GM19025 (cell line): ENCODE measurements at regions not wholly inside any gene's neighbourhood (a gene's known extent, or its start where the extent isn't known, plus 50 kb on each side); places are given as distances from the start of the nearest gene placed in this dataset.
"Not testable (repeated sequence)": the region's sequence is repeated elsewhere in the genome, so short reads cannot be mapped to it uniquely, and the experiment has no call there.

Source experiments
- ATAC-seq: cut with Tn5 transposase; IDR thresholded peaks from one replicate; pipeline ENCODE4 v1.9.1; 2021; ENCODE audit warnings: mild to moderate bottlenecking, low read depth, moderate library complexity; ENCODE audit not compliant: unreplicated experiment

DNA sequence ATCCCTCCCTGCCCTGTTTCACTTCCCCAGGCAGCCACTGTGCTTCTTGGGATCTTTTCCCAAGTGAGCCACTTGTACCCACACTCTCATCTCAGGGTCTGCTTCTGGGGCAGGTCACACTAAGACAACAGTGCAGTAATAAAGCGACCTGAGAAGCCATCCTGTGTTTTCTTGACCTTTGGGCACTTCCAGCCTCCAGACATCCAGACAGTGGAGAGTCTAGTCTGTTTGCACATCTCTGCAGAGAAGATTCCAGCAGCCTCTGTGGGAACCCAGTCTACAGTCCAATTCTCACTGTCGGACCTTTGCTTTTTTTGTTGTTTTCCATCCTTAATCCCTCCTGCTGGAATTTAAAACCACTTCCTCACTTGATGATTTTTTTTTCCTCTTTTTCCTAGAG, 50.3 kb upstream of the ATP6AP2 start:
- ATAC-seq: no peak

DNA sequence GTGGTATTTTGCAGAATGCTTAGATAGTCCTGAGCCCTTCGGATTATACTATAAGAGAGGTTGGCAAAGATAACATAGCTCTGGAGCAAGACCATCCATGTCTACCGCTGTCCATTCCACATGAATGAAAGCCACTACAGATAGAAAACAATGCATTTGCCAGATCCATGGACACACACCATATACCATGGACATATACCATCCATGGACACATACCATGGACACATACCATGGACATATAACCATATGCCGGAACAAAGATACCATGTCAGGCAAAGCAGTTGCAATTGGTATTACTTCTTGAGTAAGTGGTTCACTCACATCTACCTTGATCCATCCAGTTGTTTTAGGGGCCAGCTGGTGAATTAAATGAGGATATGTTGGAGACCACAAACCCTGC, 53.2 kb upstream of the ATP6AP2 start:
- no peak for ATAC-seq

DNA sequence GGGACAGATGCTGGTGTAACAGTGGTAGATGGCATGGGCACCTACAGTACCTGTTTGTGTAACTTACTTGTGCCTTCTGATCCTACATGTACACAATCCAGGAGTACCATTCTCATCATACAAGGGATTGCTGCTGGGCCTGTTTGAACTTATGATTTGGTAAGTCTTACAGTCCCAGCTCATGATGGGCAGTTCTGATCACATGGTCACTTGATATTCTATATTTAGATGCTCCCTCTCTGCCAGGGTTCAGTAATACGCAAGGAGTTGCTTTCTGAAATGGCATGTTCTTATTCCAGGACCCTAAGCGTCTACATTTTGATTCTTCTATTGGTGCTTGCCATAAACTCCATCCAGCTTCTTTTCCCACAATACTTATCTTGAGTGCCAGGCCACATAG, 54.4 kb upstream of the ATP6AP2 start:
- no peak for ATAC-seq

DNA sequence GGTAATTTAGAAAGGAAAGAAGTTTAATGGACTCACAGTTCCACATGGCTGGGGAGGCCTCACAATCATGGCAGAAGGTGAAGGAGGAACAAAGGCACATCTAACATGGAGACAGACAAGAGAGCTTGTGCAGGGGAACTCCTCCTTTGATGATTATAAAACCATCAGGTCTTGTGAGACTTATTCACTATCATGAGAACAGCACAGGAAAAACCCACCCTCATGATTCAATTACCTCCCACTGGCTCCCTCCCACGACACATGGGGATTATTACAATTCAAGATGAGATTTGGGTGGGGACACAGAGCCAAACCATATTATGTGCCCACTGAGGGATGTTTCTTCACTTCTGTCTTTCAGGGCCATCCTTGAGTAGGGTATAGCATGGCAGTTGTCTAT, 54.9 kb upstream of the ATP6AP2 start:
- ATAC-seq: not testable (repeated sequence)

DNA sequence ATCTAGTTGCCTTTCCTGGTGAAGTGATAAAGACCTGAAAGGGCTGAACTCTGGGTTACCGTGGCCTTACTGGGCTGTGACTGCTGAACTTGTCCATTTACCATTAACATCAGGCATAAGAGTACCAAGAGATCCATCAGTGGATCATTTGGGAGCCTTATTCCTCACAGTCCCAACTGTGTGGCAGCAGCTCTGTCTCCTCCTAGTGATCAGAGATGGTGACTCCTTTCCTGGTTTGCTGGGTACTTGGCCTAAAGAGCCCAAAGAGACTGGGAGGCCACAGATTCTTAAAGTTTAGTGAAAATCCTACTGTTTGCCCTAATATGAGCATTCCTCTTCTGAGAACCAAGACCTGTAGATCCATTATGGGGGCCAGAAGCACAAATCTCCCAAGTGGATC, 56.3 kb upstream of the ATP6AP2 start:
- no peak for ATAC-seq

DNA sequence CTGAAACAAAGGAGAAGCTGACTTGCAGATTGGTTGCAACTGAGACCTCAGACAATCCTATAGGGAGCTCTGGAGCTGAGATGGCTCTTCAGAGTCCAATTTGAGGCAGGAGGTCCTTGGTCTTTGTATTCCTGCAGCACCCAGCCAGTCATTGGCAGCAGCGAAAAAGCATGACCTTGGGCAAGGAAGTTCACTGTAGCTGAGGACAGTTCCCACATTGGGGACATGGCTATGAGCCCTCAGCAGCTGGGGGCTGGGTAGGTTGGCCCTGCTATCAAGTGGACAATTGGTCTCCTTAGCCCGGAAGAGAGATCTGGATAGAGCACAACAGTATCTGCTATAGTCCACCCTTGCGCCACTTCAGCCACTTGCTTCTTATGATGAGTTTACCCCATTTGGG, 56.9 kb upstream of the ATP6AP2 start:
- ATAC-seq: no peak

DNA sequence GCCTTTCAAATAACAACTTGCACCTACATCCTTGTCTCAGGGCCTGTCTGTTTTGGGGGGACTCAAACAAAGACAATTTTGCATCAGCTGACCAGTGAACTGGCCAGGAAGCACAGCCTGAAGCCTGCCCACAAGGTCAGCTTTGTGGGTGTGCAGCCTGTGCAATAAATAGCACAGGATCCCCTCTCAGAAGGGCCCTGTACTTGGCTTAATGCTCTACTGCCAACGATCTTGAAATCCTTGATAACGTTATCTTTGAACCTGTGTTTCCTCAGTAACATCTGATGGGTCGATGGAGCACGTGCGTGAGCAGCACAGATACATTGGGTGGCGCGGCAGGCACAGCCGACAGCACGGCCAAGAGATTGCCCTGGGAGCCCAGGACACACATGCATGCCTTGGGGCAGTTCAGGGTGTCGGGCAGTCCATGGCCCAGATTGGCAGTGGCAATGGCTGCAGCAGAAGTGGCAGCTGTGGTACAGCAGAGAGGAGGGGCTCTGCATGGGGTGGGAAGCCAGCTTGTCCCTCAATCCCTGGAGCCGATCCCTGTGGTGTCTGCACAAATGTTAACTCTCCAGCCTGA, 58.8 kb upstream of the ATP6AP2 start:
- no peak for ATAC-seq

DNA sequence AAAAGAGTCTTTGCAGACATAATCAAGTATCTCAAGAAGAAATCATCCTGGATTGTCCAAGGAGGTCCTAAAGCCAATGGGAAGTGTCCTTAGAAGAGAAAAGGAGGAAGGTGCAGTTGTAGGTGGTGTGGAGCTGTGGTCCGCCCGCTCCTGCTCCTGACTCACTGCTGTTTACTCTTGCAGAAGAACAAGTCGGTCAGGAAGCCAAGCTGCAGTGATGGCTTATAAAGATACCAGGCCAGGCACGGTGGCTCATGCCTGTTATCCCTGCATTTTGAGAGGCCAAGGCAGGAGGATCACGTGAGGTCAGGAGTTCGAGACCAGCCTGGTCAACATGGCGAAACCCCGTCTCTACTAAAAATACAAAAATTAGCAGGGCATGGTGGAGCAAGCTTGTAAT, 66.4 kb upstream of the ATP6AP2 start:
- ATAC-seq: no peak

DNA sequence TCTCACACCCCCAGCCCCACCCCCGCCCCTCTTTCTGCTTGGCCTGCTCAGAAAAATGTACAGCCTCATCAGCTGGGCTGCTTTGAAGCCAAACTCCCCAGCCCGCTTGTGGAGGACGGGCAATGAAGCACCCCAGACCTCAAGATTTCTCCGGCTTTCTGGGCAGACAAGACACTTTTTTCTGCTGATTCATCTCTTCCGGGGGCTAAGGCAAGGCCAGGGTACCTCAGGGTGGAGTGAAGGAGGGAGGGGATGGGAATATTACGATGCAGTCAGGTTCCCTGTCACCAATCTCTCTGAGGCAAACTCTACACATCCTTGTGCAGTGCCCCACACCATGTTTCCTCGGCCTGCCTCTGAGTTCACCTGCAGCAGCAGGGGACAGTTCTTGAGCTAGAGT, 66.9 kb upstream of the ATP6AP2 start:
- no peak for ATAC-seq

DNA sequence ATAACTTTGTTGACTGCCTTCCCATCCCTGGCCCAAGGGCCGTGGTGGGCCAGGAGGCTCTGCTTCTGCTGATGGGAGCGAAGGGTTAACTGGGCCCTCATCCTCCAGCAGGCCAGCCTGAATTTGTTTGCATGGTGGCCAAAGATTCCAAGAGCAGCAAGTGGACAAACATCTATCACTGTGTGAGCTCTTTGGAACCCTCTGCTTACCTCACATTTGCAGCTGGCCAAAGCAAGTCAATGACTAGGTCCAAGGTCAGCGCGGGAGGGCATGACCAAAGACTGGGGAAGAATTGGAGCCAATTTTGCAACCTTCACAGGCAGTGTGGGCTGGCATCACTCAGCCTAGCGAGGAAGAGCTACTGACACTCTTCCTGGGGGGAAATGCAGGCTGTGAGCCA, 67.8 kb upstream of the ATP6AP2 start:
- no peak for ATAC-seq

DNA sequence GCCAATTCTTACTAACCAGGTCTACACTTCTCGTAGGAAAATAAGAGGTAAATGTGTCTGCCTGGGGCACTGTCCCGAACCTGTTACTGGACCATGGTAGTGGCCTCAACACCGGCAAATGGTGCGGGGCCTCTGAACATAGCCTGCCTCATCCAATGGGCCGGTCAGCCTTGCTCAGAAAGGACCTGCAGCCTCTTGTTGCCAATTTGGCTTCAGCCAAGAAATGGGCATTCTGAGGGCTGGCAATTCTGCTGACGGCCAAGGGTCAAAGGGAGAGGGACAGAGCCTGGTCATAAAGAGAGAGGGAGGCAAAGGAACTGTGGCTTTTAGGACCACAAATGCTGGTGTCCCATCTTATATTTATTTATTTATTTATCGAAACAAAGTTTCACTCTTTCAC, 69.5 kb upstream of the ATP6AP2 start:
- ATAC-seq: no peak

DNA sequence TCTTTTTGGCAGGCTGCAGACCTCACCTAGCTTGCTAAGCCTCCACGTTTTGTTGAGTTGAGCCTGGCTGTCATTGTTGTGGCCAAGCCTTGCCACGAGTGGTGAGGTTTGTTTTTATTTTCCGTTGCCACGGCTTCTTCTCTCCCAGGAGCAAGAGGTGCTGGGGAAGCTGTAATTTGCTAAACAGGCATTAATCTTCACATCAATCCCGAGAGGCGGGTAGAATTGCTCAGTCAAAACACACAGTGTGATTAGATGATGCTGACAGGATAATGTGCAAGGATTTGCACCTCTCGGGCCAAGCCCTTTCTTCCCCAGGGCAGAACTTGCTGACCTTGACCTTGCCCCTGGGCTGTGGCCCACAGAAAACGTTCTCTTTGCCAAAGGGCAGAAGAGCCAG, 72.2 kb upstream of the ATP6AP2 start:
- ATAC-seq: no peak

DNA sequence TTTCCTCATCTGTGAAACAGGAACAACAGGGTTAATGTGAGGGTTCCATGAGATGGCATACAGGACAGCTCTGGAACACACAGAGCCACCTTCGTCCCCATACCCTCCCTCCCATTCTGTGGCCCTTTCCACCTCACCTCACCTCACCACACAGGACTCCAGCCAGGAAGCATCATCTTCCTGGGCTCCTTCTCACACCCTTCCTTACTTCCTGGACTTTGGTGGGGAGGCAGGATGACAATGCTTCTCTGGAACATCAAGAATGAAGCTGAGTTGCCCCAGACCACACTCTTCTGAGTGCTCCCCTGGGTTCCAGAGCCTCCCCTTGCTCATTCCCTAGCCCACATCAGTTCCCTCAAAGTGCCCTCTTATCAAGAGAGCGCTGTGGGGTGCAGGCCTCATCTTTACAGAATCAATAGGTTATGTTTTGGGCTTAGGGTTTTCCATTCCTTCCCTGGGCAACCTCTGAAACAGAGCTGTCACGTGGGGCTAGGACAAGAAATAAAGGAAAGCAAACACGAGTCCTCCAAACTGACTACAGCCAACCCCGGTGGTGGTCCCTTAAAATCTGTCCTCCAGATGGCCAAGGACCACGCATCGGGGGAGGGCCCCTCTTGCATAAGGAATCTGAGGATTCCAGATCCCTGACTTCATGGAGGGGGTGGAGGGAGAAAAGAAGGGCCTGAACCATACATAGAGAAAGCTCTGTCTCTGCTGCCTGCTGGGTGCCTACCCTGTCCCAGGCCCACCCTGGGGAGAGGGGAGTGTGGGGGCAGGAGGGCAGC, 74.4 kb upstream of the ATP6AP2 start:
- no peak for ATAC-seq

DNA sequence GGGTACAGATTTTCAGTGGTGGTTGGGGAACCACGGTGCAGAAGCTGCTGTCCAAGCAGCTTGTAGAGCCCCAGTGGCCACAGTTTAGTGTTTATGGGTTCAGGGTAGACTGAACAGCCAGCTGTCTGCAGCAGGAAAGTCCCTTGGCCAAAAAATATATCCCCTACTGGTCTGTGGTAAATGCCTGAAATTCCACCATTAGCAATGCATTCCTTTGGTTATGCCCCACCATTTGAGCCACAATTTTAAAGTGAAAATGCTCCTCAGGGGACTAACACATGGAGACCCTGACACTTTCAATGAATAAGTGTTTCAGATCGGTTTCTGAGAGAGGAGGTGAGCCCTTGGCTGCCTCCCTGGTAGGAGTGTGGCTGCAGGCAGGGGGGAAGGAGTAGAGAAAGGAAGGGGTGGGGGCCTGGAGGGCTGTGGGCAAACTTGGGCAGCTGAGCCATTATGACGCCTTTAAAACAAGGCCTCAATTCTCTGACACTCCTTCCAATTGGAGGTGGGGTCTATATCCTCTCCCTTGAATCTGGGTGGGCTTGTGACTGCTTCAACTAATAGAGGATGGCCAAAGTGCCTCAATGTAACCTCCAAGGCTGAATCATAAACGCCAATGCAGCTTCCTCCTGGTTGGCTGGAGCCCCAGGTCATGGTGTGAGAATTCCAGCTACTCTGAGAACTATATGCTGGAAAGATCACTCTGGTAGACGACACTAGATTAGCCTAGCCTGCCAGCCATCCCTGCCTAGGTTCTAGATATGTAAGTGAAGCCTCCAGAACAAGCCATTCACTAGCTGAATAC, 75.8 kb upstream of the ATP6AP2 start:
- no peak for ATAC-seq

DNA sequence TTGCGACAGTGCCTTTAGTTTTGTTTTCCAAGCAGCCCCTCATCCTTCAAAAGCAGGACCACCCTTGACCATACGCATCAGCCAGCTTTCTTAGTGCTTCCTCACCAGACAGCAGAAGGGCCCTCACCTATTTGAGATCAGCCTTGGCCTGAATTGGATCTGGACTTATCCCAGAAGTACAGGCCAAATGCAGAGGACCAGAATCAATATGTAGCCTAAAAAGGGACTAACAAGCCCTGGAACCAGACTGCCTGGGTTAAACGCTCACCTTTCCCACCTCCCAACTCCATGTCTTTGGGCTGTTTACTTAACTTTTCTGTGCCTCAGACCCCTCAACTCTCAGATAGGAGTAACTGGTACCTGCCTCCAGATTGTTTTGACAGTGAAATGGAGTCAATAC, 77.7 kb upstream of the ATP6AP2 start:
- no peak for ATAC-seq

DNA sequence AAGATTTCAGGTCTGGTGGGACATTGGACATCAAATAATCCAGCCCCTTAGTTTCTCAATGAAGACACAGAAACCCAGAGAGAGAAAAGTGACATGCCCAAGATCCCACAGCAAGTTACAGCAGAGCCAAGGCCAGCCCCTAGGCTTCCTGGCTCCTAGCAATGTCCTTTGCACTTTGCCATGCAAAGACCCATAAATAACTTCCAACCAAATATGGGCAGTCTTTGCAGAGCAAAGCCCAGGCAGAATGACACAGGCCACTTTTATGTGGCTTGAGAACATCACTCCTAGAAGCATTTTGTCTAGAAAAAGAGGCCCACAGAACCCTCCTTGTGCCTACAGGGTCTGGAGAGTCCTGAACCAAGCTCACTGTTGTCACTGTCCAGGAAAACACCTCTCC, 78.1 kb upstream of the ATP6AP2 start:
- no peak for ATAC-seq

DNA sequence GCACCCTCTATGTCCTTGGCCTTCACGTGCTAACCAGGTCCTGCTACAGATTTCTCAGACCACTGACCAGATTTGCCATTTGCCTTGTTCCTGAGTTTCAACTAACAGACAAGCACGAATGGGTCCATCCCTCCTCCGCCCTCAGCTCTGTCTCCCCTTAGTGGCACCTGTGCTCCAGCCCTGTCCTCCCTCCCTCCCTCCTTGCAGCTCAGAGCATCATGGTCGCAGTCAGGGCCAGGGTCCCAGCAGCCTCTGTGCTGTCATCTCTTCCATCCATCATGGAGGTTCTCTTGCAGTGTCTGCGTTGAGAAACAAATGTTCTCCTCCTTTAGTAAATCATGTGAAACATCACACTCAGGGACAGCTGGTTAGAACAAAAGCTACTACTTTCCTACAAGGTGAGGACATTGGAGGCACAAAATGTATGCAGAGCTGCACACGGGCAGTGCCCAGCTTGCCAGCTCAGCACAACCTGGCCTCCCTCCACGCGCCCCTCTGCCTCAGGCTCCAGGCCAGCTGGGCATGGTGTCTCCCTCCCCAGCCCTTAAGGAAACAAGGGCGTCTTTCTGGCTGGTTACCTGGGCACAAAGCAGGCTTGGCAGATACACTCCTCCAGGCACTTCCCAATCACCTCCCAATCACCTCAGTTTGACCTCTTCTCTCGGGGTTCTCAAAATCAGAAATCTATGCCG, 79.5 kb upstream of the ATP6AP2 start:
- no peak for ATAC-seq

DNA sequence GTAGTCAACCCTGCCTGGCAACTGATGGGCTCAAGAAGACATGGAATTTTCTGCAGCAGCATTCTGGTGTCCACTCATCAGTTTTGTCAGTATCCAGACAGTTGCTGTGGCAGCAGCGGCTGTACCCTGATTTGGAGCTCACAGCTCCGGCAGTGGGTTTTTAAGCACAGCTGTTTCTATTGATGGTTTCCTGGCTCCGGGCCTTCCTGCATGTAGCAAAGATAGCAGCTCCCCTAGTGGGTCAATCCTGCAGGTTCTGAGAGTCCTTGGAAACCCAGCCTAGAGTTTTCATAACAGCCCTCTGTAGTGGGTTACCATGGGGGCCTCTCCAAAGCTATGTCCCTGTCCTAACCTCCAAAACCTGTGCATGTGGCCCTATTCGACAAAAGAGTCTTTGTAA, 84.0 kb upstream of the ATP6AP2 start:
- ATAC-seq: no peak

DNA sequence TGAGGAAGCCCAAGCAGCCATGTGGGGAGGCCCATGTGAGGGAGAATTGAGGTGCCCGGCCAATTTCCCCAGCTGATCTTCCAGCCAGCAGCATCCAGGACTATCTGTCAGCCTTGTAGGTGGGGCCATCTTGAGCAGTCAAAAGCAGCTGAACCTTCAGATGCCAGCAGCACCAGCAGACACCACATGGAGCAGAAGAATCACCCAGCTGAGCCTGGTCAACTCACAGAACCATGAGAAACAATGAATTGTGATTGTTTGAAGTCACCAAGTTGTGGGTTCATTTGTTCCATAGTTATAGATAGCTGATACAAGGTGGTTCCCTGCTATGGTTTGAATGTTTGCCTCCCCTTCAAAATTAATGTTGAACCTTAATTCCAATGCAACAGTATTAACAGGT, 85.1 kb upstream of the ATP6AP2 start:
- no peak for ATAC-seq

DNA sequence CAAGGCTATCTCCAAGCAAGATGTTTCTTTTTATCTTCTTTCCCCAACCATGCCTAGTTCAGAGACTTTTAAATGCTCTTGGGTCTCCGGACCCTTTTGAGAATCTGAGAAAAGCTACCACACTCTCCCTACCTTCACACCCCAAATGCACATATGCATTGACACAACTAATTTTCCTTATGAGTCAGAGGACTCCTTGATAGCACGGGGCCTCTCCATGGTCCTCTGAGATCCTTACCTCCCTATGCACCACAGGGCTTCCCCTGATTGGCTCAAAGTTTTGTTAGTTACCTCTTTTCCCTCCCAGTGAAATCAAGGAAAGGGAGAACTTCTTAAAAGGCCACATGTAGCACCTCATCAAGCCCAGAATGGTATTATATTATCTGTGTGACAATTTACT, 86.8 kb upstream of the ATP6AP2 start:
- no peak for ATAC-seq

DNA sequence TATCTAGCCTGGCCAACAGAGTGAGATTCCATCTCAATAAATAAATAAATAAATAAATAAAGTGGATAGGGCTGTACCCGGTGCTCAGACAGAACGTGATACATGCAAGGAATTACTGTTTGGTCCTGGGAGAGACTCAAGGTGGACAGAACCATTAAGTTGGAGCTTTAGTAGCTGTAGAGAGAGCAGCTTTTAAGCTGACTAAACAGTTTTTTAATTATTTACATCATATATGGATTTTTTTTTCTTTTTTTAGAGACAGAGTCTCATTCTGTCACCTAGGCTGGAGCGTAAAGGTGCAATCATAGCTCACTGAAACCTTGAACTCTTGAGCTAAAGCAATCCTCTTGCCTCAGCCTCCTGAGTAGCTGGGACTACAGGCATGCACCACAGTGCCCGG, 92.5 kb upstream of the ATP6AP2 start:
- ATAC-seq: no peak
